NCI-H526 treated with DMSO at 0.1 percent for 48 hours (cell line): ENCODE measurements at regions not wholly inside any gene's neighbourhood (a gene's known extent, or its start where the extent isn't known, plus 50 kb on each side); places are given as distances from the start of the nearest gene placed in this dataset.
"Not testable (repeated sequence)": the region's sequence is repeated elsewhere in the genome, so short reads cannot be mapped to it uniquely, and the experiment has no call there.

Experiments
- DNase-seq: peaks from one replicate; lab custom pipeline; 2025; lab: John Stamatoyannopoulos, UW

DNA sequence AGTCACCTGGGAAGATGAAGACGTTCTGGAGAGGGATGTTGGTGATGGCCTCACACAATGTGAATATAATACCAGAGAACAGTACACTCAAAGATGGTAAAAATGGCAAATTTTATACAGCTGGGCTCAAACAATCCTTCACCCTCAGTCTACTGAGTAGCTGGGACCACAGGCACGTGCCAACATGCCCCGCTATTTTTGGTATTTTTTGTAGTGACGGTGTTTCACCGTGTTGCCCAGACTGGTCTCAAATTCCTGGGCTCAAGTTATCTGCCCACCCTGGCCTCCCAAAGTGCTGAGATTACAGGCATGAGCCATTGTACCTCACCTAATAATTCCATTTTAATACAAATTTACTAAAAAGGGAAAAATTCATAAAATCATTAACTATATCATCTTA lies 280.3 kb upstream of the HSFY2 start:
- DNase-seq: no peak

DNA sequence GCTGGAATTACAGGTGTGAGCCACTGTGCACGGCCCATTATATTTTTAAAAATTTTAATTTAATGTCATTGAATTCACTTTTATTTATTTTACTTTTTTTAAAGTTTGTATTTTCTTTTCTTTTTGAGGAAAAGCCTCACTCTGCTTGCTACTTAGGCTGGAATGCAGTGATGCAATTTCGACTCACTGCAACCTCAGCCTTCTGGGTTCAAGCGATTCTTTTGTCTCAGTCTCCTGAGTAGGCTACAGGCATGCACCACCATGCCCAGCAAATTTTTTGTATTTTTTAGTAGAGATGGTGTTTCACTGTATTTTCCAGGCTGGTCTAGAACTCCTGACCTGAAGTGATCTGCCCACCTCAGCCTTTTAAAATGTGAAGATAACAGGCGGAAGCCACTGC lies 277.5 kb upstream of the HSFY2 start:
- no peak for DNase-seq

DNA sequence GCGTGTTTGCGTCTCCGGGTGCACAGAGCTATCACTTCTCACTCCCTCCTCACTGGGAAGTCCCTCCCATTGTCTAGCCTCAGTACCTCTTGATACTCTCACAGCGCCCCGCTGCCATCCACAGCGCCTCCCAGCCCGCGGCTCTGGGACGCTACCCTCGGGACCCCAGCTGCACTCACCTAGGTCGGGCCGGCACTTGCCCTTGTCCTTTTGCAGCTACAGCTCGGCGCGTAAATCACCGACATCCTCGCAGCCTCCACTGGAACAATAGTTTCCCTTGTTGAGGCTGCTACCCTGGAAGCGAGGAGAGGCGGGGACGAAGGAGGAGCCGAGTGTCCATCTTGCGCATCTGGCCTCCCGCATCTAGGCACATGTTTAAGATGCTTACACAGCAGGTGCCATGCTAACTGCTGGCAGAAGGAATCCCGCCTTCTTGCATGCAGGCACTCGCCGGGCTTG lies 269.5 kb upstream of the HSFY2 start:
- no peak for DNase-seq

DNA sequence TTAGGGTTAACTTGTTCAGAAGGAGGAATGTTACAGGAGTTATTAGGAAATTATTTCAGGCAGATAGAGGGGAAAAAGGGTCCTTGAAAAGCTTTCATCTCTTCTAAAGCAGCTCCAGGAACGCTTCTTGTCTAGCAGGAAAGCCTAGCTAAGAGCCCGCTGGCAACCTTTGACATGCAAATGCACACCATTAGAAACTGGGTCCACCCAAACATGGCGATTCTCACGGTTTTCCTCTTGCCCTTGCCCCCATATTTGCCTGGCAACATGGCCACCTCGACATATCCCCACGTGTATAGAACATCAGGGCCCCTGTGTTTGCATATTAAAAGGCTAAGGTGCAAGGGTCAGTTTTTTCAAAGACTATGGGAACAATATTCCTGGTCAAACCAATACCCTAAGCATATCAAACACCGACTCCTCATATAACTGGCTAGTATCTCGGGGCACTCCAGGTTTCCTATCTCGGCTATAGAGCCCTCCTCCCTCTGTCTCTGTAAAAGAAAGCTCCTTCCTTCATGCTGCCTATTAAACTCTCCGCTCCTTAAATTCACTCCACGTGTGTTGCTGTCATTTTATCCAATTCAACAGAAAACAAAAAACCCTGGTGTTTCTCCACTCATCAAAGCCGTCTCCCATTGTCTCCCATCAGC lies 268.9 kb upstream of the HSFY2 start:
- no peak for DNase-seq

DNA sequence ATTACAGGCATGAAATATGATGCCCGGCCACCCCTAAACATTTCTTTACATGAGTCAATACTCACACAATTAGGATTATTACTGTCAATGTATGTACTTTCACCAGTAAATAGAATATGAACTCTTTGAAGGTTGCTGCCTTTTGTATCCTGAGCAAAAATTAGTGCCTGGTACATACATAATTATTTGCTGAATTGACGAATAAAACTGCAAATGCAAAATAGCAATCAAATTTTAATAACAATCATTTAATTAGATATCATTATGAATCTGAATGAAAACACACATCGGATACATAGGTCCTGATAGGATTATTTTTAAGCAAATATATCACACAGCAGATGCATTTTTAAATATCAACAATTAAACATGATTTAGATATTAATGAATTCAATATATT lies 253.1 kb upstream of the HSFY2 start:
- DNase-seq: no peak

DNA sequence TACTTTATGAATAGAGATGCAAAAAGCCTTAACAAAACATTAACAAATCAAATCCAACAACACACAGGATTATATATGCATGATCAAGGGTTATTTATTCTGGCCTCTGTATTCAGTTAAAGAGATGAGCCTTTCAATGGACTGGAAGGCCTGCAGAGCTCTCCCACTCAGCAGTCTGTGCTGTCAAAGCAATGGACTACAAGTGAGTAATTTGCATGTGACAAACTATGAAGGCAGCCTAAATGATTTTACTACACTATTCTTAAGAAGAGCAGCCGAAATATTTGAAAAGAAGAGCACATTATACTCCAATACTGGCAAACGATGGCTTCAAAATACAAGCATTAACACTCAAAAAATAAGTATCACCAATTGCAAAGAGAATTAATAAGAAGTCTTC lies 250.4 kb upstream of the HSFY2 start:
- DNase-seq: peak; percentile 0

DNA sequence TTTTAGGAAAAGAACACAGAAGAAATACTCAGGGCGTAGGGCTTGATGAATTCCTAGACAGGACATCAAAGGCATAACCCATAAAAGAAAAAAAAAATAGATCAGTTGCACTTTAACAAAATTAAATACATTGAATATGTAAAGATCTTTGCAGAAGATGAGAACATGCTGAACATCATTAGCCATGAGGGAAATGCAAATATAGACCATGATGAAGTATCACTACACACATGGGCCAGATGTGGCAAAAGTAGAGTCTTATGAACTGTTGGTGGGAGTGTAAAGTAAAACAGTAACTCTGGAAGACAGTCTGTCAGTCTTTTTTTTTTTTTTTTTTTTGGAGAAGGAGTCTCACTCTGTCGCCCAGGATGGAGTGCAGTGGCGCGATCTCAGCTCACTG lies 246.7 kb upstream of the HSFY2 start:
- no peak for DNase-seq

DNA sequence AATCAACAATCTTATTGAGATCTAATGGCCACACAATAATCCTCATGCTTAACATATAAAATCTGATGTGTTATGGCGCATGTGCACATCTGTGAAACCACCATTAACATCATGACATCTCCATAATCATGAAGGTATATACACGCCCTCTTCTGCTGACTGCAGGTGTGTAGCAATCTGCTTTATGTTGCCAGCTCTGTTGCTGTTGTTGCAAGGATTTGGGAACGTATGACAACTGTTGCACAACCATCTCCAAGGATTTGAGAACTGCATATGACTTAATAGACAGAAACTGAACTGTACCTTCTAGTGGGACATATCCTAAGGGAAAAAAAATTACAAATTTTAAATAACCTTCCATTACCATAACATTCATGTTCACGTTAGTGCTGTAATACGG lies 243.5 kb upstream of the HSFY2 start:
- DNase-seq: no peak

DNA sequence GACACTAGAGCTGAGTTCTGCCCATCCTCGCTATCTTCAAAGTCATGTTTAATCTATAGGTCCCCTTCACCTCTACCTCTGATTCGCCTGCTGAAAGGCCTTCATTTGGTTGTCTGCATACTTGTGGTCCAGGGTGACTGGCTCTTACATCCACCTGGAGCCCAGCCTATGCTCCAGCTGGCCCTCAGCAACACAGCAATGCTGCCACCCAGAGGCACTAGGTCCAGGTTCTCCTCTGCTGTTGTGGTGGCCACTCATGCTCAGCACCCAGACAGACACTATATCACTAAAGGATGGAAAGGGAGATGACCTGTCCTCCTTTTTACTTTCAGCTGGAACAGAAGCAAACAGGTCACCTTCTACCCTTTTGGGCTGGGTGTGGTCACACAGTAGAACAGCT lies 242.3 kb upstream of the HSFY2 start:
- no peak for DNase-seq

DNA sequence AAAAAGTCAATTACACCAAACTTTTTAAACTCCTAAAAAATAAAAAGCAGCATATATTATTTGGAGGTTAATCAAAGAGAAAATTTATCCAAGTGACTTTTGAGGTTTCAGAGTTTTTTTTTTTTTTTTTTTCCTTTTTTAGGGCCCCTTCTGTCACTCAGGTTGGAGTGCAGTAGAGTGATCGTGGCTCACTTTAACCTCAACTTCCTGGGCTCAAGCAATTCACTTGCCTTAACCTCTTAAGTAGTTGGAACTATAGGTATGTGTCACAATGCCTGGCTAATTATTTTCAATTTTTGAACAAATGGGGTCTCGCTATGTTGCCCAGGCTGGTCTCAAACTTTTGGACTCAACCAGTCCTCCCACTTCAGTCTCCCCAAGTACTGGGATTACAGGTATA lies 241.7 kb upstream of the HSFY2 start:
- DNase-seq: no peak

DNA sequence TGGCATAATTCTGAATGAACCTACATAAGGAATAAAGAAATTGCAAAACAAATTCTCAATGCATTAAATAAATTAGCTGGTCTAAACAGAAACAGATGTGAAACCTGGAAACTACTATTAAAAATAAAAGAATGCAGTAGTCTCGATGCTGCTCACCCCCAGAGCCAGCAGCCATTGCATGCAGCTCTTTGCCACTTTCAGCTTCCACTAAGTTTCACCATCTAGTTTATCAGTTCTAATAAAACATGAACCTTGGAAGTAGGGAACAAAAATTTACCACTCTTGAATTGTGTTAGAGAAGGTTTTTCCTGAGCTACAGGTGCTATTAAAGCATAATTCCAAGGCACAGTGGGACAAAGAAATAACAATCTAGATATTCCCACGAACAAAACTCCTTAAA lies 239.4 kb upstream of the HSFY2 start:
- DNase-seq: no peak

DNA sequence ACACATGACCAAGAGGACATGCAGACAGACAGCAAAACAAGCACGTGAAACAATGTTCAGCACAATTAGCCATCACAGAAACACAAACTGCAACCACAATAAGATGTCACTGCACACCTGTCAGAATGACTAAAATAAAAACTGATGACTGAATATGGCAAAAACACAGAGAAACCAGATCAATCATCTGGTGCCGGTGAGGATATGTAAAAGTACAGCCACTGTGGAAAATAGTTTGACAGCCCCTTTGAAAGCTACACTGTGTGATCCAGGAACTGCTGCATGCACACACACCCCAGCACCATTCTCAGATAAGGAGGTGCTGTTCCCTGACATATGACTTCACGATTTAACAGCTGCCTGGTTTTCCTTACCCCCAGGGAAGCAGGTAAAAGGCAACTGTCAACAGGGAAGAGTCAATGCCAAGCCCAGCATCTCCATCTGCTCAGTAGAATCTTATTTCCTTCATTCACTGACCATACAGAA lies 238.1 kb upstream of the HSFY2 start:
- no peak for DNase-seq

DNA sequence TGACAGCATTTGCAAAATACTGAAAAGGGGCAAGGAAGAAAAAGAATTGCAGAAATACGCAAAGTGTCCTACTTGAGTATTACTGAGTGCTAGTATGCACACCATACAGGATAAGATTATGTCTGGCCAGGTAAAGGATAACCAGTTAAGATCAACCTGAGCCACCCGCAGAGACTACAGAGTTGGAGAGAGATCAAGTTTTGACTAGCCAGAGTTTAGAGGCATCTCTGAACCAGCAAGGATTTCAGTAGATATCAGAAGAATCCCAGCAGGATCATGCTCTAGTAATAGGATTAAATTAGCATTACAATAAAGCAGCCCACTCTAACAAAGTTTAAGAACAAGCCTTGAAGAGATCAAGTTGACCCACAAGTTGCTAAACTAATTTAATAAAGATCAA lies 232.7 kb upstream of the HSFY2 start:
- no peak for DNase-seq

DNA sequence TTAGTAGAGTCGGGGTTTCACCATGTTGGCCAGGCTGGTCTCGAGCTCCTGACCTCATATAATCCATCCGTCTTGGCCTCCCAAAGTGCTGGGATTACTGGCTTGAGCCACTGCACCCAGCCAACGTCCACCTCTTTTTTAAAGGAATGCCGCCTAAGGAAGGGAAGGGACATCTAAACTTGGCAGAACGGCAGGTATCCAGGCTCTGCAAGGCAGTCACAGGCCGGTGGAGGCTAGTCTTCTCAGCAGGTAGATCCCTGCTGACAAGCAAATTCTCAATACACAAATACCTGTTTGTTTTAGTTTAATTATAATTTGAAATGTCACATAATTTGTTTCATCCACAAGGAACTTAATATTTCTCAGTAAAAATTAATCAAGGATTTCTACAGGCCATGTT lies 232.0 kb upstream of the HSFY2 start:
- no peak for DNase-seq

DNA sequence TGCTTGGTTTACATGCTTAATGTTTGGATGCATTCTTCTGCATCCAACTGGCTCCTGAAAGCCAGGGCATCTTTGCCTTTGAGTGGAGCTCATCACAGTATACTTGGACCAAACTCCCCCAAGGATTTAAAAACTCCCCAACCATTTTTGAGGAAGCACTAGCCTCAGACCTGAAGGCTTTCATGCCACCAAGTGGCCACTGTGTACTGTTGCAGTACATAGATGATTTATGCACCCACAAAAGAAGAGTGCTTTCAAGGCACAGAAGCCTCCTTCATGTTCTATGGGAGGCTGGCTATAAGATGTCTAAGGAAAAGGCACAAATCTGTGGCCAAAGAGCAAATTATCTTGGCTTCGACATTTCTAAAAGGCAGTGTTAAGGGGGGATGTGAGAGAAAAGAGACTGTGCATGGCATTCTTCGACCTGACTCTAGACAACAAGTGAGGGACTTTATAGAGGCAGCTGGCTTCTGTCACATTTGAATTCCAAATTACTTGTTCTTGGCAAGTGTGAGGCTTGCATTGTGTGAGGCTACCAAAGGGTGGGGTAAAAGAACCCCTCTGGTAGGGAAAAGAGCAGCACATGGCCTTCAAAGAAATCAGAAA lies 224.2 kb upstream of the HSFY2 start:
- no peak for DNase-seq

DNA sequence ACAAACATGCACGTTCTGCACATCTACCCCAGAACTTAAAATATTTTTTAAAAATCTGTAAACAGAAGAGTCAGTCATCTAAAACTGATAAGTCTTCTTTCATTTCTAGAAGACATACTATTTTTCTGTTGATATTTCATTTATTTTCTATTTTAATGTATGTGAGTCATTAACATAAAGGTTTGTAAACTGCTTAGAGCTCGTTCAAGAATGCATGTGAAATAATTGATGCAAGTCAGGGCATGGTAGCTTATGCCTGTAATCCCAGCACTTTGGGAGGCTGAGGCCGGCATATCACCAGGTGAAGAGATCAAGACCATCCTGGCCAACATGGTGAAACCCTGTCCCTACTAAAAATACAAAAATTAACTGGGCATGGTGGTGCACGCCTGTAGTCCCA lies 219.9 kb upstream of the HSFY2 start:
- DNase-seq: no peak

DNA sequence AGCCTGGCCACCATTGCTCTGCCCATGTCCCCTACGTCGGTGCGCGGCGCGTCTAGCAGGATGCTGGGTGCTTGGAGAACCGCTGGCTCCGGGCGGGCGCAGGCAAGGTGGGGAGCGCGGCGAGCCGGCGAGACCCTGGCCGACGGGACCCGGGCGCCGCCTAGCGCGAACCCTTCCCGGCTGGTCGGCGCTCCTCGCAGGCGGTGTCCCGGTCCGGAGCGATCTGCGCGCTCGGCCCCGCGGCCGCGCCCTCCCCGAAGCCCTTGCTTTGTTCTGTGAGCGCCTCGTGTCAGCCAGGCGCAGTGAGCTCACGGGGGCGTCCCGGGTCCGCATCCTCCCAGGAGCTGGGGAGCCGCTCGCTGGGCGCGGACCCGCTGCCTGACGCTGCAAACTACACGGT lies 219.1 kb upstream of the HSFY2 start:
- DNase-seq: not testable (repeated sequence)

DNA sequence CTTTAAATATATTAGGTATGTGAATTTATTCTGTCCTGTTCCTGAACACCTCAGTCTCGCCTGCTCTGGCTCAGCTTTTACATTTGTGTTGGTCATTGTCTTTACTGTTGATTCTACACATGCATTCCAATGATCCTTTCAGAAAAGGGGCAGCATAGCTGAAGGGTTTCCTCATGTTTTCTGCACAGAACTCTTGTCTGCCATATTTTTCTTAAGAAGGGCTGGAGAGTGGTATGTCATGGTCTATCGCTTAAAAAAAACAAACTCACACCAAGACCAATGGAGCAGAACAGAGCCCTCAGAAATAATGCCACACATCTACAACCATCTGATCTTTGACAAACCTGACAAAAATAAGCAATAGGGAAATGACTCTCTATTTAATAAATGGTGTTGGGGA lies 215.8 kb upstream of the HSFY2 start:
- DNase-seq: no peak

DNA sequence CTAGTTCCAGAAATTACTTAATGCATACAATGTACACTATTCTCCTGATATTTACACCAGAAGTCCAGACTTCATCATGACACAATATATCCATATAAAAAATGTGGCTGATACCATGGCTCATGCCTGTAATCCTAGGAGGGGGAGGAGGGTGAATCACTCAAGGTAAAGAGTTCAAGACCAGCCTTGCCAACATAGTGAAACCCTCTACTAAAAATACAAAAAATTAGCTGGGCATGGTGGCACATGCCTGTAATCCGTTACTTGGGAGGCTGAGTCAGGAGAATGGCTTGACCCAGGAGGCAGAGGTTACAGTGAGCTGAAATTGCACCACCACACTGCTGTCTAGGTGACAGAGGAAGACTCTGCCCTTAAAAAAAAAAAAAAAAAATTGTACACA lies 192.5 kb upstream of the HSFY2 start:
- no peak for DNase-seq

DNA sequence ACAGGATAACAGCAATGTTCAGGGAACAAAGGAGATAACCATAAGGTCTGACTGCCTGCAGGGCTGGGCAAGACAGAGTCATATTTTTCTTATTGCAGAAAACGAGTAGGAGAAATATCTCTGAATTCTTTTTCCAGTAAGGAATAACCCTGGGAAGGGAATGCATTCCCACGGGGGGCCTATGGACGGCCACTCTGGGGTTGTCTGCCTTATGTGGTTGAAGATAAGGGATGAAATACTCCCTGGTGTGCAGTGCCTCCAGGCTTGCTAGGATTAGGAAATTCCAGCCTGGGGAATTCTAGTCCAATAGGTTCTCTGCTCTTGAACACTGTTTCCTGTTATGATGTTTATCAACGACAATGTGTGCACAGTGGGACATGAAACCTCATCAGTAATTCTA lies 185.3 kb upstream of the HSFY2 start:
- no peak for DNase-seq

DNA sequence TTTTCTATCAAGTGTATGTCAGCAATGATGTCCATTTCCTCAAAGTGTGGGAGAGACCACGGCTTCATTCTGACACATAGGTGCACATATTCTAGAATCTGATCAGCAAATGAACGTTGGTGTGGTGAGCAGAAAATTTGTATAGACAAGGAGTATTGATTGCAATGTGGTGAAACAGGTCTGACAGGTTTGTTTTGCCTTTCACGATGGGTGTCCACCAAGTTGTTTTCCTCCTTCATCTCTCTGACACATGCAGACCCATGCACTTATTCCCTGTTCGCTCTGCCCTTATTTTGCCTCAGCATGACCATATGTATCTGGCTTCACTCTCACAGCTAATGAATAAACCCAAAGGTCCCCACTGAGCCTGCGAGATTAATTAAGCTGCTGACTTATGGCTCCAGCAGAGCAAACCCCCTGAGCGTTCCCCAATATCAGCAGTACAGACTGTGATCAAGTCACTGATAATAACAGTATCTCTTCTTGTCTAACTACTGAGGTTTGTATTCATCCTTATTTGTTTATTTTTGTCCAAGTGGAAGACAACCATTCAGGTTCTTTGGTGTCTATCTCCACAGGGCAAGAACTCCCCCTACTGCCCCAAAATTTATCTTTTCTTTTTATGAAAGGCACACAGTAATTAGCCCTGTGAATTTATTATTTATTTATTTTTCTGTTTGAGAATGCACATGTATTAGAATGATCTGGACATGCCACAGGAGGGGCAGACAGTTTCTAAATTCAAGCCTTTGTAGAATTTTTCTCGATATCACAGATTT lies 178.3 kb upstream of the HSFY2 start:
- DNase-seq: peak; percentile 57

DNA sequence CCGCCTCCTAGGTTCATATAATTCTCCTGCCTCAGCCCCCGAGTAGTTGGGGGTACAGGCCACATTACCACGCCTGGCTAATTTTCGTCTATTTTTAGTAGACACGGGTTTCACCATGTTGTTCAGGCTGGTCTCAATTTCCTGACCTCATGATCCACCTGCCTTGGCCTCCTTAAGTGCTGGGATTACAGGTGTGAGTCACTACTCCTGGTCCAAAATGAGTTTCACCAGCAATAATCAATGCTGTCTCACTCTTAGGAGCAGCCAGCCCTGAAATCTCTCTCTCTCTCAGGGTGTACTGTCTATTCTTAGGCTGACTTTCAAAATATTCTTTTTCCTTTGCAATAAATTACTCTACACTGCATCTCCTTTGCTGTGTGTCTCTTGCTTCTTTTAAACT lies 177.5 kb upstream of the HSFY2 start:
- DNase-seq: peak; percentile 0

DNA sequence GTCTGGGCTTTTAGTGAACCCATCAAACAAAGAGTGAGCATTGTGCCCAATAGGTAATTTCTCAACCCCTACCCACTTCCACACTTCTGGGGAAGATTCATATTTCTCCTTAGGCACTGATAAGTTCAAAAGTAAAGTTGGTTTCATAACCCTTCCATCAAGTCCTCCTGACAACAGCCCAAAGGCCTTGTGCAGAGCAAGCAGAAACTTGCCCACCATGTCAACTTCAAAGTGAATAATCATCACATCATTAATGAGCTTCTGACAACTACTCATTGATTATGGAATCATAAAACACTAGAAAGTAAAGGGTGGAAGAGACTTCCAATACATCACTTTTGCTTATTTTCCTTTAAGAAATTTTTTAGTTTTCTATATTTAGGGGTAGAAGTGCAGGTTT lies 163.3 kb upstream of the HSFY2 start:
- DNase-seq: no peak
